Fibroblast of mammary gland (primary cell): ENCODE measurements at regions not wholly inside any gene's neighbourhood (a gene's known extent, or its start where the extent isn't known, plus 50 kb on each side); places are given as distances from the start of the nearest gene placed in this dataset.

Experiments used
- DNase-seq: peaks from one replicate; pipeline ENCODE4 v3.0.0-alpha.2; 2010; ENCODE audit warnings: low read depth
- H3K4me3 ChIP-seq: 2 replicates; pipeline ENCODE4 v1.5.1; 2011; ENCODE audit warnings: low read depth, mild to moderate bottlenecking, low read length, moderate library complexity; ENCODE audit not compliant: control insufficient read depth
- TF ChIP-seq, protein P1 (sequence below): conservative IDR thresholded peaks from 2 replicates; pipeline ENCODE4 v1.5.1; 2011; ENCODE audit warnings: low read depth, low read length, inconsistent platforms; ENCODE audit not compliant: control insufficient read depth, insufficient read depth

DNA sequence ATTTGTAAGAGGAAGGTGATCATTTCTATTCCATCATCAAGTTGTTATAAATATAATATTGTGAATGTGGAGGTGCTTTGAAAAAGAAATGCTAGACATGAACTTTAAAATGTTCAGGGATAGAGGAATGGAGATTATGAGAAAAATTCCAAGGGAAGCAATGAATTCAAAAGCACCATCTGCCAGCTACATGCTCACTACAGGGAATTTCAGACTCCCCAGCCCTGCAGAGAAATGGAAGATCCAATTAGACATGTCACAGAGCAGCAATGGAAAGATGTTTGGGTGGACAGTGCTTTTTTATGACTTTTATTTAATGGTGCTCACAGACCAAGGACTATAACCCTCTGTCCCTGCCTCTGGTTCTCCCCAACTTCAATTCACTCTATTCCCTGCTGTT is 209.7 kb downstream of the ESM1 start:
- DNase-seq, result no peak
- no peak overlapping the region for H3K4me3 ChIP-seq
- TF ChIP-seq, protein P1, sequence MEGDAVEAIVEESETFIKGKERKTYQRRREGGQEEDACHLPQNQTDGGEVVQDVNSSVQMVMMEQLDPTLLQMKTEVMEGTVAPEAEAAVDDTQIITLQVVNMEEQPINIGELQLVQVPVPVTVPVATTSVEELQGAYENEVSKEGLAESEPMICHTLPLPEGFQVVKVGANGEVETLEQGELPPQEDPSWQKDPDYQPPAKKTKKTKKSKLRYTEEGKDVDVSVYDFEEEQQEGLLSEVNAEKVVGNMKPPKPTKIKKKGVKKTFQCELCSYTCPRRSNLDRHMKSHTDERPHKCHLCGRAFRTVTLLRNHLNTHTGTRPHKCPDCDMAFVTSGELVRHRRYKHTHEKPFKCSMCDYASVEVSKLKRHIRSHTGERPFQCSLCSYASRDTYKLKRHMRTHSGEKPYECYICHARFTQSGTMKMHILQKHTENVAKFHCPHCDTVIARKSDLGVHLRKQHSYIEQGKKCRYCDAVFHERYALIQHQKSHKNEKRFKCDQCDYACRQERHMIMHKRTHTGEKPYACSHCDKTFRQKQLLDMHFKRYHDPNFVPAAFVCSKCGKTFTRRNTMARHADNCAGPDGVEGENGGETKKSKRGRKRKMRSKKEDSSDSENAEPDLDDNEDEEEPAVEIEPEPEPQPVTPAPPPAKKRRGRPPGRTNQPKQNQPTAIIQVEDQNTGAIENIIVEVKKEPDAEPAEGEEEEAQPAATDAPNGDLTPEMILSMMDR, result no peak

DNA sequence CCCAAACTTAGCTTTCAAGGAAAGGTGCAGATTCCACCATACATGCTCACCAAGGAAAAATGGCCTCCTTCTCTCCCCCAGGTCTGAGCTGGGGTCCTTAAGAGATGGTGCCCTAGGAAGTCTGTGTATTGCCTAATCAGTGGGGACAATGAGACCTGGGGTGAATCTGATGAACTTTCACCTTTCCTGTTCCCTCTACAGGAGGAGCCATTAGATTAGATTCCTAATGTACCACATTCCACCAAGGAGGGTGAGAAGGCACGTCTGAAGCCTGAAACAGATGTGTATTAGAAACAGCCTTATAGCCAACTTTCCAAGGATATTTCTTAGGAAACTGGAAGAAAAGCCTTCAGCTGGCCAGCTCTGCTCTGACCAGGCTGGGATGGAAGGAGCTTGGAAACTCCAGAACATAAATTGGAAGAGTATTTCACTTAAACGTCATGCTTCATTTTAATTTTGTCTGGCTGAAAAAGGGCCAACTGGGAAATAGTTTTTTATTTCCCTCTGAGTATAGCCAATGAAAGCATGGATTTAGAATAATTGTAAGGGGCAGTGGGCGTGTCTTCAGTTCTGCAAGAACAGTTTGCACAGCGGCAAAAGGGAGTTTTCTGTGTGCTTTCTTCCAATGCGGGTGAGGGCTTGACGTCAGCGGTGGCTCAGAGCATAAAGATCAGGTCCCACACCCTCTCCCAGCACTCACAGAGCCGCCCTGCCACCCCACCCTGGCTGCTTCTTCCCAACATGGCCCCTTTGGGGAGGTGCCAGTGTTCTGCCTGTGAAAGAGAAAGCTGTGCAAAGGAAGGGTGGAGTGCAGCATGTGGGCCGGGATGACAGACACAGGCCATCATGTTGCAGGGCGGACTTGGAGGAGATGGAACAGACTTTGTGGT is 210.9 kb downstream of the ESM1 start:
- H3K4me3 ChIP-seq, result no peak overlapping the region
- TF ChIP-seq, protein P1, result no peak
- DNase-seq, result peak; percentile 80

- DNase-seq, result no peak
These were observed 212.7 kb downstream of the ESM1 start for GRCh38 chr5:54772684-54773083.

GRCh38 chr5:54772231-54772630 is 213.2 kb downstream of the ESM1 start:
- TF ChIP-seq, protein P1, result no peak
- no peak overlapping the region for H3K4me3 ChIP-seq
- DNase-seq, result no peak

More at GRCh38 chr5:54772684-54773083, 212.7 kb downstream of the ESM1 start:
- H3K4me3 ChIP-seq, result no peak overlapping the region
- TF ChIP-seq, protein P1, result no peak

DNA sequence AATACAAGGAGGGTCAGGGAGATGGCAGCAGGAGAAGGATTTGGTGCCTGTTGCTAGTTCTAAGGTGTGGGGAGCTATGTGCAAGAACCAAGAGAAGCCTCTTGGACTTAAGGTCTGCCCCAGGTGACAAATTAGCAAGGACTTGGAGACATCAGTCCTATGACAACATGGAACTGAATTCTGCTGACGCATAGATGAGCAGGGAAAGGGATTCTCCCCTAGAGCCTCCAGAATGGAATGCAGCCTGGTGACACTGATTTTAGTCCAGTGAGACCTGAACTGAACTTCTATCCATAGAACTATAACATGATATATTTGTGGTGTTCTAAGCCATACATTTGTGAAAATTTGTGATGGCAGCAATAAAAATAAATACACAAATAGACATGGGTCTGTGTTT is 215.6 kb downstream of the ESM1 start:
- no peak for DNase-seq
- no peak overlapping the region for H3K4me3 ChIP-seq
- TF ChIP-seq, protein P1, result no peak

DNA sequence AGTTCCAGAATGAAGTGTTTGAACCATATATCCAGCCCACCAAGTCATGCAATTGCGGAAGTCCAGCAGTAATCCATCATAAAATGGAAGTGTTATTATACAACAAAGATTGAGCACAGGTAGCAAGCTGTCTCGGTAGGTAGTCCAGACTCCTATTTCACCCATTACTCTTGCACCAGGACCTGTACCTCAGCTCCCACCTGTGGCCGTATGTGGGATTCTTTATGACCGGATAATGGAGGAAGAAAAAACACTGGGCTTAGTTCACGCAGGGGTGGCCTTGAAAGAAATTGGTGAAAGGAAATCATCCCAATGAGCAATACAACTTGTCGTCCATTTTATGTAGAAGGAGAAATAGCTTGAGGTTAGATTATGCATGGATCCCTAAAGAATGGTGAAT is 216.3 kb downstream of the ESM1 start:
- TF ChIP-seq, protein P1, result no peak
- no peak for DNase-seq
- H3K4me3 ChIP-seq, result no peak overlapping the region
